ENCODE measurements at regions not wholly inside any gene's neighbourhood (a gene's known extent, or its start where the extent isn't known, plus 50 kb on each side); places are given as distances from the start of the nearest gene placed in this dataset.

GRCh38 chr4:27100713-27101112 lies 240.1 kb downstream of the STIM2 start:
- TF ChIP-seq CTCF (IDR thresholded peaks at IDR 0.05; ENCODE audit: low read depth, low read length), result no peak
- H3K4me3 ChIP-seq (ENCODE audit: low read depth, low read length), result no peak overlapping the region

GRCh38 chr4:27101126-27101525 lies 240.5 kb downstream of the STIM2 start:
- no peak for TF ChIP-seq CTCF (IDR thresholded peaks at IDR 0.05; ENCODE audit: low read depth, low read length)
- H3K4me3 ChIP-seq (ENCODE audit: low read depth, low read length), result no peak overlapping the region

GRCh38 chr4:27101561-27101960 lies 240.9 kb downstream of the STIM2 start:
- TF ChIP-seq CTCF (IDR thresholded peaks at IDR 0.05; ENCODE audit: low read depth, low read length), result no peak
- H3K4me3 ChIP-seq (ENCODE audit: low read depth, low read length), result no peak overlapping the region

- no peak for TF ChIP-seq CTCF (IDR thresholded peaks at IDR 0.05; ENCODE audit: low read depth, low read length)
- H3K4me3 ChIP-seq (ENCODE audit: low read depth, low read length), result no peak overlapping the region
Observed at GRCh38 chr4:27111627-27112026, 251.0 kb downstream of the STIM2 start.

GRCh38 chr4:27112587-27112986 lies 251.9 kb downstream of the STIM2 start:
- no peak overlapping the region for H3K4me3 ChIP-seq (ENCODE audit: low read depth, low read length)
- TF ChIP-seq CTCF (IDR thresholded peaks at IDR 0.05; ENCODE audit: low read depth, low read length), result no peak

- TF ChIP-seq CTCF (IDR thresholded peaks at IDR 0.05; ENCODE audit: low read depth, low read length), result no peak
Observed at GRCh38 chr4:27115221-27115620, 254.6 kb downstream of the STIM2 start.

GRCh38 chr4:27117453-27117852 lies 256.8 kb downstream of the STIM2 start:
- no peak for TF ChIP-seq CTCF (IDR thresholded peaks at IDR 0.05; ENCODE audit: low read depth, low read length)
- H3K4me3 ChIP-seq (ENCODE audit: low read depth, low read length), result no peak overlapping the region

More at GRCh38 chr4:27115221-27115620, 254.6 kb downstream of the STIM2 start:
- H3K4me3 ChIP-seq (ENCODE audit: low read depth, low read length), result no peak overlapping the region

All from WI38 (cell line).